Skin of body (tissue), 1 donor: ENCODE measurements at regions not wholly inside any gene's neighbourhood (a gene's known extent, or its start where the extent isn't known, plus 50 kb on each side); places are given as distances from the start of the nearest gene placed in this dataset.
A peak's percentile ranks its signal among the peaks of the same experiment; 100 is the strongest.

ENCODE experiments used
- DNase-seq: peaks from one replicate; lab custom pipeline; 2025; lab: John Stamatoyannopoulos, UW

- peak; percentile 58 for DNase-seq
Measured at GRCh38 chr2:7915302-7916091, 766.4 kb upstream of the ID2 start.

- DNase-seq, result no peak
Measured at GRCh38 chr2:7916670-7917069, 765.2 kb upstream of the ID2 start.

GRCh38 chr2:7919510-7919909, 762.3 kb upstream of the ID2 start:
- no peak for DNase-seq

DNA sequence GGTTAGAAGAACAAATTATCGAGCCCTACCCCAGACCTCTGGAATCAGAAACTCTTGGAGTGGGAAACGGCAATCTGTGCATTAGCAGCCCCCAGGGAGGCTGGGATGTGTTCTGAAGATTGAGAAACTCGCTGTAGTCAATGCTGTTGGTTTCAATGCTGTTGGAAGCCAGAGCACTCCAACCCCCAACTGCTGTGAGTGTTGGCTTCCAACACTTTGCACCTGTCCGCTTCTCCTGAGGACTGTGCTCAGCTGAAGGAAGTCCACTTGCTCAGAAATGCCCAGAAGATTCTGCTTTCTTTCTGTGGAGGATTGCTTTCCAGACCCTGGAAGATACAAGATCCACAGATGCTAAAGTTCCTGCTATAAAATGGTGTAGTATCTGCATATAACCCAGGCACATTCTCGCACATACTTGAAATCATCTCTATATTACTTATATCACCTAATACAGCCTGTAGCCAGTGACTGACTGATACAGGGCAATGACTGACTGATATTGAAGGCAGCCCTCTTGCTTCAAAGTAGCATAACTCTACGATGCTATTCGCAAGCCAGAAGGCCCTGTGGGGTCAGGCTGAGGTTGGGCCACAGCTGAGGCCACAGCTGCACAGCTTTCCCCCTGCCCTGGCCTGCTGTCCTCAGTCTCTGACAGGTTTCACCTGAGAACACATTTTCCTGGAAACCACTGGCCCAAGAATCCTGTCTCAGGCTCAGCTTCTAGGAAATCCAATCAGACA, 757.7 kb upstream of the ID2 start:
- no peak for DNase-seq

DNA sequence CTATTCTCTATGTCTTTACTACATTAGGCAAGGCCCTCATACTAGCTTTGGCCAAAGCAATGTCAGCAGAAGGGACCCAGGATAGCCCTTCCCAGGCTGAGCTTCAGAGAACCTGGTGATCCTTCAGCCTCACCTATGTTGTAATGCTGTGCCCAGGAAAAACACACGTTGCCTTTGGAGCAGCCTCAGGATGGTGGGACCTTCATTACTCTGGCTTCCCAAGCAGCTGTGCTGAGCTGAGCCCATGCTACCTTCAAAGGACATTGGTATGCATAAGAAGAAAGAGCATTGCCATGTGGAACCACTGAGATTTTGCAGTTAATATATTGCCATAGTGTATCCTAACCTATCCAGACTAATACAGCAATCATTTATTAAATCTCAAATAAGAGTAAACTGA, 756.4 kb upstream of the ID2 start:
- no peak for DNase-seq

- no peak for DNase-seq
Measured at GRCh38 chr2:7927691-7928090, 754.2 kb upstream of the ID2 start.

DNA sequence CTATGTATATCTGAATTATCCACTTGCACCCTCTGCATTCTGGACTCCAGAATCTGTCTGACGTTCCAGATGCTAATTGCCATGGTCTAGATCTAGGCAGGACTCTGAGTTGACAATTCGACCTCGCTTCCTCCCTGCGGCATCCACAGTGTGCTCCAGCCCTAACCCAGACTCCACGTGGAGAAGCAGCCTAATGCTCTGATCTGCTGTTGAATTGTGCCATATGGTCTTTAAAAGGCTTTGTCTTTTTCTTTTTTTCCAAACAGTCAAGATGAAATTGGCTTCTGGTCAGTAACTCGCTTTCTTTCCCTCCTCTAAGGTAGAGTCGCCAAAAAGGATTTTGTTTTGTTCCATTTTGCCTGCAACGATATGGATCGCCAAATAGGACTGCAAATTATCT, 752.6 kb upstream of the ID2 start:
- no peak for DNase-seq

DNA sequence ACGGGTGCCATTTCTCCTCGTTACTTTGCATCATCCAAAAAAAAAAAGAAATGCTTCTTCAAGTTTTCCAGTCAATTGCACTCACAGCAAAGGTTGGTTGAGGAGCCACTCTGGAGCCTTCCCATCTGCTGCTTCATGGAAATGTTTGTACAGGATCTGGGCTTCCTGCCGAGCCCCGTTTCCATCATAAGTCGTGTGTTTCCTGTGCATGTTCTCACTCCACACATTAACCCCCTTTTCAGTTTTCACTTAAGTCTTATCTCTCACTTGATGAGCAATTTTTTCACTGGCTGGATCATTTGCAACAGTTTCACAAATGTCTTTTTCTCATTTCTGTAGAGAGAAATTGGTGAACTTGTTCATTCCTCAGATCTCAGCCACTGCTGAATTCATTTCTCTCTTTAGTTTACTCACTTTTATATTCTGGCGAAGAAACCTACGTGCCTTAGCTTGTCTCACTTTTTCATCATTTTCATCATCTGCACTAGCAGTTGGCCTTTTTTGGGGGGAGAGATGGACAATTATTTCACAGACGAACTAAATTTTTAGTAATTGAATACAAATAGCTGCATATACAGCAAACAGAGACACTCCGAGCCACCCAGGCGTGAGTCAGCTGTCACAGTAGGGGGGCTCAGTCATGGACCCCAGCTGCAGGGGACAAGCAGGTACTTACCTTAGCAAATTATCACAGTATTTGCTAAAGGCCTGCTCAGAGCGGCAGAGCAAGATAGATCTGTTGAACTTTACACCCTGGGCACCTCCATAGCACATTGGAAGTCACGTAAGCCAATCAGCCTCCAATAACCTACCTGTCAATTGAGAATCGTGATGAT, 750.8 kb upstream of the ID2 start:
- DNase-seq, result no peak

- DNase-seq, result no peak
Measured at GRCh38 chr2:7931808-7932207, 750.0 kb upstream of the ID2 start.

- no peak for DNase-seq
Measured at GRCh38 chr2:7933672-7934071, 748.2 kb upstream of the ID2 start.

DNA sequence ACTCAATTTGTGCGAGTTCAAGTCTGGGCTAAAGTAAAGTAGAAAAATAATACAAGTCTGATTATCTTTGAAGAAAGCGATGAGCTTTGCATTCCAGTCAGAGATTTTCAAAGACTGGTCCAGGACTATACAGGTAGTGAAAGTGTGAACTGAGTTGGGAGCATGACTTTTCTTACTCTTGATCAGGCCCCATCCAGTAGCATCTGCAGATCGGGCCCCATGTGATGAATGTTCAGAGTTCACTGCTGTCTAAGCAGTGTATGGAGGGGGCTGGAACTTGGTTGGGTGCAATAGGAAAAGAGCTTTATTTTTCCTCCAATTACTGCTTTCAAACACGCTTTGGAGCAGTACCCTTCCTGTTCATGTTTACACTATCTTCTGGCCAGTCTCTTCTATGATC, 747.4 kb upstream of the ID2 start:
- no peak for DNase-seq

DNA sequence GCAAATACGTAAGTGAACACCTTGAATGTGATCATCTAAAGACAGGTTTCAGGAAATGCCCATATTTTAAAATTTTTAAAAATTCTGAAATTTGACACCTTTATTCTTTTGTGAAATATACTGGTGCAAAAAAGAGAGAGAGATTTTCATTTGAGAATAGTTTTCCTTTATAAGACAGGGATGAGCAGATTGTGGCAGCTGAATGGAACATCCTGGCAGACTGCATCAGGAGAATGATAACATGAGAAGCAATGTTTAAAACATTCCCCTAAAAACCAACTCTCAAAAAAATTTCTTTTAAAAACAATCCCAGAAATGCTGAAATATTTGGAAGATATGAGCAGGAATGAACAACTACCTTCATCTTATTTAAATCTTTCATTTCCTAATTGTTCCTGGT, 744.8 kb upstream of the ID2 start:
- DNase-seq, result no peak

DNA sequence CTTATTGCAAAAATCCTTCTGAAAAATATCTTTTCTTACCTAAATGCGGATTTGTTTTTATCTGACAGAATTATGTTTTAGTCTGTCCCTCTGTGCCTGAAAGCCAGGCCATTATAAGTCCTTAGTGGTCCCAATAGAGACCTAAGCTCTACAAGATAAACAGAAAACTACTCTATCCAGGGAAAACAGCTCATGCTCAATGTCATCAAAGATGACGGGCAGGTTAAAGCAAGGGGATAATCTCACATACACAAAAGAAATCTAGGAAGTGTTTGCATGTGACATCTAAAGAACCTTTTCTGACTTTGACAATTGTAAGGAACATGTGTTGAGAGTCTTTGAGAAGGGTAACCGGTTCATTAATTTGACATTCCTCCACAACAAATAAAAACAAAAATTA, 741.1 kb upstream of the ID2 start:
- no peak for DNase-seq

GRCh38 chr2:7943446-7943845, 738.4 kb upstream of the ID2 start:
- DNase-seq, result no peak

- no peak for DNase-seq
Measured at GRCh38 chr2:7945026-7945425, 736.8 kb upstream of the ID2 start.

GRCh38 chr2:7950035-7950612, 731.7 kb upstream of the ID2 start:
- DNase-seq, result no peak

GRCh38 chr2:7951001-7951400, 730.9 kb upstream of the ID2 start:
- no peak for DNase-seq

- no peak for DNase-seq
Measured at GRCh38 chr2:7951490-7951889, 730.4 kb upstream of the ID2 start.

DNA sequence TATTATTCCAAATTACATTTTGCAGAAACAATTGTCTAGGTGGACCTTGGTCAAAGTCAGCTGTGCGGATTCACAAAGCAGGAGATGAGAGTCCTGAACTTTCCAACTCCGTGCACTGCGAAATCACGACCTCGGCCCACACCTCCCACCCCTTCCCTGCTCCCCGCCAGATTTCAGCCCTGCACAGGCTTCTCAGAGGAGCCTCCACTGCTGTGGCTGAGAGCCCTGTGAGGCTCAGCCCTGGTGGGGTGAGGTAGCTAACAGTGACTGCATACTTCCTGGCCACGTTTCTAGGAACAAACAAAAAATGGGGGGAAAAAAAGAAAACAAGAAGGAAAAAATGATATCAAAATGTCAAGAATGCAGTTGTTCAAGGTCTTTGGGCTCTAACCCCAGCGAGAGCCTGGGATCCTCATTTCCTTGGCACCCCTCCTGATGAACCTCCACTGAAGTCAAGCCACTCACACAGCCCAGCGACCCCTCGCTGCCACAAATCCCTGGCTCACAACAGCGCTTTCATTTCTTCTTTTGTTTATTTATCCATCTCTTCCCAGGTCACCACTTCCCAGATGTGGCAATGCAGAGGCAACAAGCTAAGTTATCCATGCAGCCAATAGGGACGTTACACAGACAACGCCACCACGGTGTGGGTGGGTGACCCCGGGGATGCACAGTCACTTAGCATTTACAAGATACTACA, 729.7 kb upstream of the ID2 start:
- no peak for DNase-seq

DNA sequence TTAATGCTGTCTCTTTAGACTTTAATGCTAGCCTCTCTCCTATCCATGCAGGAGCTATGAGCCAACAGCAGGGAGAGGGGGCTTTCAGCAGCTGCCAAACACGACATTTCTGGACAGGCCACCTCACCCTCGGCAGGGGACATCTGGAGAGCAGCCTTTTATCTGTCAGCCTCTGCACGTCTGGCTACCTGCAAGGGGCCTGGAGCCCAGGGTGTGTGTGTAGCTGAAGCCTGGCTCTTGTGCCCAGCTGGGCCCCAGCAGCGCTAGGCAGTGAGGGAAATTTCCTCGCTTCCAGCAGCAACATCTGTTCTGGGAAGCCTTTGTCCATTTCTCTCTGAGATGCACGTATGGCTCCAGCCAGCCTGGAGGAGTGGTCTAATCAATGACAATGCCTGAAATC, 728.7 kb upstream of the ID2 start:
- DNase-seq, result no peak

- no peak for DNase-seq
Measured at GRCh38 chr2:7954234-7954633, 727.6 kb upstream of the ID2 start.
